BLaER1 (cell line): ENCODE measurements at regions not wholly inside any gene's neighbourhood (a gene's known extent, or its start where the extent isn't known, plus 50 kb on each side); places are given as distances from the start of the nearest gene placed in this dataset.

ENCODE experiments used
- H3K27ac ChIP-seq: shearing (Covaris generic); formaldehyde crosslinking; 2 replicates; pipeline ENCODE4 v1.8.1; 2022
- H3K27me3 ChIP-seq: shearing (Covaris generic); formaldehyde crosslinking; 2 replicates; pipeline ENCODE4 v1.8.1; 2022
- H3K36me3 ChIP-seq: shearing (Covaris generic); formaldehyde crosslinking; 2 replicates; pipeline ENCODE4 v1.8.1; 2022
- H3K4me1 ChIP-seq: shearing (Covaris generic); formaldehyde crosslinking; 2 replicates; pipeline ENCODE4 v1.8.1; 2022
- H3K4me2 ChIP-seq: shearing (Covaris generic); formaldehyde crosslinking; 2 replicates; pipeline ENCODE4 v1.8.1; 2022
- H3K4me3 ChIP-seq: shearing (Covaris generic); formaldehyde crosslinking; 2 replicates; pipeline ENCODE4 v1.8.1; 2022
- H3K9ac ChIP-seq: shearing (Covaris generic); formaldehyde crosslinking; 2 replicates; pipeline ENCODE4 v1.8.1; 2022
- H3K9me3 ChIP-seq: shearing (Covaris generic); formaldehyde crosslinking; 2 replicates; pipeline ENCODE4 v1.8.1; 2022
- H4K20me1 ChIP-seq: shearing (Covaris generic); formaldehyde crosslinking; 2 replicates; pipeline ENCODE4 v1.8.1; 2022
- Cebpa-rat ChIP-seq: shearing (Covaris generic); IDR thresholded peaks from 2 replicates; pipeline ENCODE4 v1.8.1; 2022

GRCh38 chr2:15700599-15701340 is 109.1 kb downstream of the DDX1 start:
- Histone ChIP-seq H4K20me1 (no peaks in the 10 kb centered on the region), H3K4me3 (no peak overlapping the region), H3K9me3 (no peaks in the 10 kb centered on the region), H3K4me2 (no peak overlapping the region), H3K9ac (no peak overlapping the region), H3K27ac (no peak overlapping the region), H3K4me1 (no peaks in the 10 kb centered on the region), H3K36me3 (no peaks in the 10 kb centered on the region), H3K27me3 (no peaks in the 10 kb centered on the region)
- TF ChIP-seq Cebpa-rat, result no peak

DNA sequence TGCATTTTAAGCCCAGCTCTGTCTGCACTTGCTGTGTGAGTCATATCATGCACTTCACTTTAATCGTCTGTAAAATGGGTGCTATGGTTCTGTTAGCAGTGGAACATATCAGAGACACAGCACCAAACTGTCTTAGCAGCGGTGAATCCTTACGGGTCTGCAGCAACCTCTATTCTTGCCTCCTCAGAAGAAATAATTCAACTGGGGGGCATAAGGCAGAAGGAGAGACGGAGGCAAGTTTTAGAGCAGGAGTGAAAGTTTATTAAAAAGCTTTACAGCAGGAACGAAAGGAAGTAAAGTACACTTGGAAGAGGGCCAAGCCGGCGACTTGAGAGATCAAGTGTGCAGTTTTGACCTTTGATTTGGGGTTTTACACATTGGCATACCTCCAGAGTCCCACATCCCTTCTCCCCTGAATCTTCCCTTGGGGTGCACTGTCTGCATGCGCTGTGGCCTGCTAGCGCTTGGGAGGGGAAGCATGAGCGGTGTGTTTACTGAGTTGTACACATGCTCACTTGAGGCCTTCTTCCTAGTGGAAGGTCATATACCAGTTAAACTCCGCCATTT is 109.8 kb downstream of the DDX1 start:
- no peaks in the 10 kb centered on the region for H3K9me3 ChIP-seq
- no peaks in the 10 kb centered on the region for H3K36me3 ChIP-seq
- H3K27me3 ChIP-seq, result no peaks in the 10 kb centered on the region
- H3K27ac ChIP-seq, result no peak overlapping the region
- H3K9ac ChIP-seq, result no peak overlapping the region
- H3K4me3 ChIP-seq, result no peak overlapping the region
- H4K20me1 ChIP-seq, result no peaks in the 10 kb centered on the region
- H3K4me1 ChIP-seq, result no peaks in the 10 kb centered on the region
- no peak overlapping the region for H3K4me2 ChIP-seq
- no peak for TF ChIP-seq Cebpa-rat

DNA sequence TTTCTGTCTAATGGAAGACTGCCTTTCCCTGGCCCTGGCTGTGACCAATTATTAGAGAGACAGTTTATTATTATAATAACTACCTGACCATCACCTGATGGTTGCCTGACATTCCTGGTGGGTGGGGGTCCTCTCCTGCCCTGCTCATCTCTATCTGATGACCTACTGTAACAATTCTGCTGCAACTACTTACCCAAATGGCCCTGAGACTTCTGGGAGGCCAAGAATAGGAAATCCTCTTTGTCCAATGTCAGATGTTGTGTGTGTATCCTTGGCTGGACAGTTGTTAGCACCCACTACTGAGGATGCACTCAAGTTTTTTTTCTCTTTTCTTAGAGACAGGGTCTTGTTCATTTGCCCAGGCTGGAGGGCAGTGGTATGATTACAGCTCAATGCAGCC is 110.3 kb downstream of the DDX1 start:
- Histone ChIP-seq H4K20me1 (no peaks in the 10 kb centered on the region), H3K27me3 (no peaks in the 10 kb centered on the region), H3K27ac (no peak overlapping the region)

DNA sequence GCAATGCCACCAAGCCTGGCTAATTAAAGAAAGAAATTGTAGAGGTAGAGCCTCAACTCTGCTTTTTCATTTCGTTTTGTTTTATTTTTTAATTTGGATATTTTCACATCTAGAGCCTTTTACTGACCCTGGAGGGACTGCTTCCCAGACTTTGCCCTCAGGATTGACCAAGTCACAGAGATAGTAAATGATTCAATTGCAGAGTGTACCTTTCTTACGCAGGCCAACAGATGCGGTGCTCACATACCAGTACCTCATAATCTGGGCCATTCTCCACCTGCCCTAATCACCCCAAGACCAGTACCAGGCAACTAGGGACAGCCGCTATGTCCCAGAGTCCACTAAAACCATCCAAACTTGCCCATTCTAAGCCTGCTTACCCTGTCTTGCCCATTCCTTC is 110.8 kb downstream of the DDX1 start:
- no peak overlapping the region for H3K9ac ChIP-seq
- no peak for TF ChIP-seq Cebpa-rat

More for the DNA sequence above, 110.3 kb downstream of the DDX1 start:
- Histone ChIP-seq H3K4me1 (no peaks in the 10 kb centered on the region), H3K9me3 (no peaks in the 10 kb centered on the region), H3K4me3 (no peak overlapping the region), H3K9ac (no peak overlapping the region), H3K36me3 (no peaks in the 10 kb centered on the region), H3K4me2 (no peak overlapping the region)
- TF ChIP-seq Cebpa-rat, result no peak

DNA sequence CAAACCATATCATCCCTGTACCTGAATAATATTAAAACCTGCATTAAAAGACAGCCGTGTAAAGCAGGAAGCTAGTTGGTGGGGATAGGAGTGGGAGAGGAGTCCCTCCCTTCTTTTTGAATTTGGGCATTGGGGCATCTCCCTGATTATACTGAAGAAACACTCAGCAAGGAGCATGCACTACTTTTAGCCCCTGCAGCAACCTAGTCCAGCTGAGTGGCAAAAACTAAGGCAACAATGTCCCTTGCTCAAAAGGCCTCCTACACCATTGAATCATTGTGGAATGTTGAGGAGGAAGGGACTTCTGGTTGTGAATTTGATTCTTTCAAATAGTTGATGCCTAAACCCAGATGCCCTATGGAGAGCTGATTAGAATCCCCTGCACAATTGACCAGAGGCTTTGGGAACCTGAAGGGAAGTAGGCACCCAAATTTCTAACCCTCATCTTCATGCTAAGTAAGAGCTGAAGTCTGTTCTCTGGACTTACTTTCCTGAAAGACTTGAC is 111.7 kb downstream of the DDX1 start:
- H3K4me1 ChIP-seq, result no peaks in the 10 kb centered on the region
- H3K4me3 ChIP-seq, result no peak overlapping the region
- no peaks in the 10 kb centered on the region for H3K9me3 ChIP-seq
- H4K20me1 ChIP-seq, result no peaks in the 10 kb centered on the region
- no peak overlapping the region for H3K9ac ChIP-seq
- no peak for TF ChIP-seq Cebpa-rat
- H3K27ac ChIP-seq, result no peak overlapping the region
- no peaks in the 10 kb centered on the region for H3K27me3 ChIP-seq
- H3K36me3 ChIP-seq, result no peaks in the 10 kb centered on the region
- H3K4me2 ChIP-seq, result no peak overlapping the region

More for the DNA sequence above, 110.8 kb downstream of the DDX1 start:
- H3K36me3 ChIP-seq, result no peaks in the 10 kb centered on the region
- no peaks in the 10 kb centered on the region for H4K20me1 ChIP-seq
- H3K4me3 ChIP-seq, result no peak overlapping the region
- no peak overlapping the region for H3K27ac ChIP-seq
- no peaks in the 10 kb centered on the region for H3K4me1 ChIP-seq
- H3K4me2 ChIP-seq, result no peak overlapping the region
- H3K9me3 ChIP-seq, result no peaks in the 10 kb centered on the region
- H3K27me3 ChIP-seq, result no peaks in the 10 kb centered on the region

- Histone ChIP-seq H3K4me3 (no peak overlapping the region), H3K9ac (no peak overlapping the region), H3K27ac (no peak overlapping the region), H4K20me1 (no peaks in the 10 kb centered on the region), H3K36me3 (no peaks in the 10 kb centered on the region), H3K9me3 (no peaks in the 10 kb centered on the region), H3K27me3 (no peaks in the 10 kb centered on the region), H3K4me2 (no peak overlapping the region), H3K4me1 (no peaks in the 10 kb centered on the region)
- TF ChIP-seq Cebpa-rat, result no peak
Measured at GRCh38 chr2:15704086-15704787, 112.6 kb downstream of the DDX1 start.

DNA sequence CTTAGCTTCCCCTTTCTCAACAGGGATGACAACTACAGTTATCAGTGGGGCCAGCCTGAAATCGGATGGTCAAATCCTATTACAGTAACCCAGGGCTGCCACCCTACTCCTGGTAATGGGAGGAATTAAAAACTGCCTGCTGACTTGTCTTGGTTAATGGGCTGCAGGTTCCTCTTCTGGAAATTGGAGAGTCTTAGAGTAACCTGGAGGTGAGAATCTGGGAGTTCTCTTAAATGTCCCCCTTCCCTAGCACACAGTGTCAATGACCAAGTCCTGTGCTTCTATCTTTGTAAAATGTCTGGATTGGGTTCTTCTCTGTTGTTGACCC is 113.1 kb downstream of the DDX1 start:
- no peaks in the 10 kb centered on the region for H3K27me3 ChIP-seq
- H4K20me1 ChIP-seq, result no peaks in the 10 kb centered on the region
- H3K36me3 ChIP-seq, result no peaks in the 10 kb centered on the region
- no peaks in the 10 kb centered on the region for H3K4me1 ChIP-seq
- H3K9ac ChIP-seq, result no peak overlapping the region
- H3K9me3 ChIP-seq, result no peaks in the 10 kb centered on the region
- no peak for TF ChIP-seq Cebpa-rat
- no peak overlapping the region for H3K4me2 ChIP-seq
- no peak overlapping the region for H3K4me3 ChIP-seq
- no peak overlapping the region for H3K27ac ChIP-seq

GRCh38 chr2:15705310-15705709 is 113.6 kb downstream of the DDX1 start:
- no peaks in the 10 kb centered on the region for H3K4me1 ChIP-seq
- no peak overlapping the region for H3K9ac ChIP-seq
- no peaks in the 10 kb centered on the region for H3K36me3 ChIP-seq
- H3K9me3 ChIP-seq, result no peaks in the 10 kb centered on the region
- H3K27me3 ChIP-seq, result no peaks in the 10 kb centered on the region
- H4K20me1 ChIP-seq, result no peaks in the 10 kb centered on the region
- H3K4me2 ChIP-seq, result no peak overlapping the region
- H3K27ac ChIP-seq, result no peak overlapping the region
- TF ChIP-seq Cebpa-rat, result no peak
- H3K4me3 ChIP-seq, result no peak overlapping the region

DNA sequence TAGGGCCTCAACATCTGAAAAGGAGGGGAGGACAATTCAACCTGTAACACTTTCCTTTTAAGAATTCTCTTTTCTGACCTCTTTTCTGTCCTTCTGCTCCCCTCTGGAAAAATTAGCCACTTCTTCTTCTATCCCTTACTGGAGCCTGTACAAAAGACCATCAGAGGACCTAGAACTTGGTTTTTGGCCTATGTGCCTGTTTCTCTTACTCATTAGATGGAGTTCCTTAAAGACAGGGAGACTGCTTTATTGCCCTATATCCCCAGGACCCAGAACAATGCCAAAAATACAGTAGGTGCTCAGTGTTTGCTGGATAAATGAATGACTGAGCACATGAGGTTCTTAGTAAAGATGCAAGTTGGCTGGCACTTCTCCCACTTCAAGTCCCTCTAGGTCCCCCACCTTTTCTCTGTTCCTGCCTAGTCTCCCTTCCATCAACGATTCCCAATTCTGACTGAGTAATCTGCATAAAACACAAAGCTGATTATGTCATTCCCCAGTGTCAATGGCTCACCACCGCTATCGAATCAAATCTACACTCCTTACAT is 114.2 kb downstream of the DDX1 start:
- Histone ChIP-seq H4K20me1 (no peaks in the 10 kb centered on the region), H3K4me2 (no peak overlapping the region)

DNA sequence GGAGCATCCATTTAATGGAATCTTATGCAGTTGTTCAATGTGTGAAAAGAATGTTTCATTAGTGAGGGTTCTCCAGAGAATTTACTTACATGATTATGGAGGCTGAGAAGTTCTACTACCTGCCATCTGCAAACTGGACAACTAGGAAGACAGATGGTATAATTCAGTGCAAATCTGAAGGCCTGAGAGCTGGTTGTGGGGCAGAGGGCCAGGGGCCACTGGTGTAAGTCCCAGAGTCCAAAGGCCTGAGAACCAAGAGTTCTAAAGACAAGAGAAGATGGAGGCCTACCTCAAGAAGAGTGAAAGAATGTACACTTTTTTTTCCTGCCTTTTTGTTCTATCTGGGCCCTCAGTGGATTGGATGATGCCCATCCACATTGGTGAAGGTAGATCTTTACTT is 114.8 kb downstream of the DDX1 start:
- no peaks in the 10 kb centered on the region for H4K20me1 ChIP-seq
- no peak overlapping the region for H3K4me2 ChIP-seq
- no peaks in the 10 kb centered on the region for H3K4me1 ChIP-seq
- H3K9me3 ChIP-seq, result no peaks in the 10 kb centered on the region
- no peak for TF ChIP-seq Cebpa-rat
- no peaks in the 10 kb centered on the region for H3K27me3 ChIP-seq
- H3K36me3 ChIP-seq, result no peaks in the 10 kb centered on the region
- H3K9ac ChIP-seq, result no peak overlapping the region
- no peak overlapping the region for H3K27ac ChIP-seq
- H3K4me3 ChIP-seq, result no peak overlapping the region

More for the DNA sequence above, 114.2 kb downstream of the DDX1 start:
- no peak overlapping the region for H3K9ac ChIP-seq
- no peaks in the 10 kb centered on the region for H3K4me1 ChIP-seq
- no peak overlapping the region for H3K4me3 ChIP-seq
- TF ChIP-seq Cebpa-rat, result no peak
- no peak overlapping the region for H3K27ac ChIP-seq
- H3K27me3 ChIP-seq, result no peaks in the 10 kb centered on the region
- H3K9me3 ChIP-seq, result no peaks in the 10 kb centered on the region
- H3K36me3 ChIP-seq, result no peaks in the 10 kb centered on the region
